ENCODE measurements at regions not wholly inside any gene's neighbourhood (a gene's known extent, or its start where the extent isn't known, plus 50 kb on each side); places are given as distances from the start of the nearest gene placed in this dataset.

GRCh38 chrX:150156615-150157014, 206.5 kb upstream of the MAMLD1 start:
- TF ChIP-seq, protein P1, sequence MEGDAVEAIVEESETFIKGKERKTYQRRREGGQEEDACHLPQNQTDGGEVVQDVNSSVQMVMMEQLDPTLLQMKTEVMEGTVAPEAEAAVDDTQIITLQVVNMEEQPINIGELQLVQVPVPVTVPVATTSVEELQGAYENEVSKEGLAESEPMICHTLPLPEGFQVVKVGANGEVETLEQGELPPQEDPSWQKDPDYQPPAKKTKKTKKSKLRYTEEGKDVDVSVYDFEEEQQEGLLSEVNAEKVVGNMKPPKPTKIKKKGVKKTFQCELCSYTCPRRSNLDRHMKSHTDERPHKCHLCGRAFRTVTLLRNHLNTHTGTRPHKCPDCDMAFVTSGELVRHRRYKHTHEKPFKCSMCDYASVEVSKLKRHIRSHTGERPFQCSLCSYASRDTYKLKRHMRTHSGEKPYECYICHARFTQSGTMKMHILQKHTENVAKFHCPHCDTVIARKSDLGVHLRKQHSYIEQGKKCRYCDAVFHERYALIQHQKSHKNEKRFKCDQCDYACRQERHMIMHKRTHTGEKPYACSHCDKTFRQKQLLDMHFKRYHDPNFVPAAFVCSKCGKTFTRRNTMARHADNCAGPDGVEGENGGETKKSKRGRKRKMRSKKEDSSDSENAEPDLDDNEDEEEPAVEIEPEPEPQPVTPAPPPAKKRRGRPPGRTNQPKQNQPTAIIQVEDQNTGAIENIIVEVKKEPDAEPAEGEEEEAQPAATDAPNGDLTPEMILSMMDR (IDR thresholded peaks at IDR 0.05; ENCODE audit: insufficient read depth, low read length): no peak
- no peak for TF ChIP-seq POLR2AphosphoS5 (IDR thresholded peaks at IDR 0.05; ENCODE audit: low read depth)
- TF ChIP-seq, protein P2, sequence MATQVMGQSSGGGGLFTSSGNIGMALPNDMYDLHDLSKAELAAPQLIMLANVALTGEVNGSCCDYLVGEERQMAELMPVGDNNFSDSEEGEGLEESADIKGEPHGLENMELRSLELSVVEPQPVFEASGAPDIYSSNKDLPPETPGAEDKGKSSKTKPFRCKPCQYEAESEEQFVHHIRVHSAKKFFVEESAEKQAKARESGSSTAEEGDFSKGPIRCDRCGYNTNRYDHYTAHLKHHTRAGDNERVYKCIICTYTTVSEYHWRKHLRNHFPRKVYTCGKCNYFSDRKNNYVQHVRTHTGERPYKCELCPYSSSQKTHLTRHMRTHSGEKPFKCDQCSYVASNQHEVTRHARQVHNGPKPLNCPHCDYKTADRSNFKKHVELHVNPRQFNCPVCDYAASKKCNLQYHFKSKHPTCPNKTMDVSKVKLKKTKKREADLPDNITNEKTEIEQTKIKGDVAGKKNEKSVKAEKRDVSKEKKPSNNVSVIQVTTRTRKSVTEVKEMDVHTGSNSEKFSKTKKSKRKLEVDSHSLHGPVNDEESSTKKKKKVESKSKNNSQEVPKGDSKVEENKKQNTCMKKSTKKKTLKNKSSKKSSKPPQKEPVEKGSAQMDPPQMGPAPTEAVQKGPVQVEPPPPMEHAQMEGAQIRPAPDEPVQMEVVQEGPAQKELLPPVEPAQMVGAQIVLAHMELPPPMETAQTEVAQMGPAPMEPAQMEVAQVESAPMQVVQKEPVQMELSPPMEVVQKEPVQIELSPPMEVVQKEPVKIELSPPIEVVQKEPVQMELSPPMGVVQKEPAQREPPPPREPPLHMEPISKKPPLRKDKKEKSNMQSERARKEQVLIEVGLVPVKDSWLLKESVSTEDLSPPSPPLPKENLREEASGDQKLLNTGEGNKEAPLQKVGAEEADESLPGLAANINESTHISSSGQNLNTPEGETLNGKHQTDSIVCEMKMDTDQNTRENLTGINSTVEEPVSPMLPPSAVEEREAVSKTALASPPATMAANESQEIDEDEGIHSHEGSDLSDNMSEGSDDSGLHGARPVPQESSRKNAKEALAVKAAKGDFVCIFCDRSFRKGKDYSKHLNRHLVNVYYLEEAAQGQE (IDR thresholded peaks at IDR 0.05; ENCODE audit: insufficient replicate concordance, low read depth): no peak
- no peak for TF ChIP-seq SPI1 (IDR thresholded peaks at IDR 0.05; ENCODE audit: borderline replicate concordance, low read depth)
- no peak for TF ChIP-seq GABPA (IDR thresholded peaks at IDR 0.05; ENCODE audit: low read depth)
